HepG2 (cell line): ENCODE measurements at regions not wholly inside any gene's neighbourhood (a gene's known extent, or its start where the extent isn't known, plus 50 kb on each side); places are given as distances from the start of the nearest gene placed in this dataset.

Experiments used
- ATAC-seq: fragments of 200-7000 bp; cut with Tn5 transposase; 3 replicates; pipeline ENCODE4 v1.9.1; 2020; ENCODE audit warnings: mild to moderate bottlenecking, moderate library complexity
- BruUV-seq: library from RNA; stranded (reverse); fragments of 400-500 nt; replicated peaks from 2 replicates; lab custom pipeline; 2021; lab: Mats Ljungman, UMichigan
- CTCF ChIA-PET: fragments of 300-600 bp; formaldehyde crosslinking; extraction: SDS; loops from one replicate; lab custom pipeline; 2021; ENCODE audit warnings: low total read pairs, inconsistent platforms, low intra/inter-chr PET ratio; lab: Yijun Ruan, JAX
- POLR2A ChIA-PET: fragments of 350-600 bp; sonication (Branson Sonifier 250); formaldehyde crosslinking; loops from one replicate; lab custom pipeline; 2020; ENCODE audit warnings: antibody characterized with exemption, inconsistent platforms; lab: Yijun Ruan, JAX
- DNase-seq: peaks from one replicate; pipeline ENCODE4 v3.0.0-alpha.2; 2015; ENCODE audit warnings: low spot score
- FAIRE-seq: peaks from 3 replicates; lab custom pipeline; 2011; peaks lifted over from hg19 to GRCh38; lab: Jason Lieb, UNC
- H2AFZ ChIP-seq: one replicate; pipeline ENCODE4 v1.6.1; 2011; ENCODE audit warnings: low read length, inconsistent platforms
- H3K27ac ChIP-seq: fragments of 300-600 bp; 3 replicates; pipeline ENCODE4 v1.8.0; 2011; ENCODE audit warnings: mixed run types, mild to moderate bottlenecking, mixed read lengths, low read length, inconsistent platforms; ENCODE audit not compliant: insufficient read depth; ENCODE audit errors: extremely low read length
- H3K27me3 ChIP-seq, 2 experiments: fragments of 200-600 bp in 1 of 2; 2 replicates in 1 of 2; 3 replicates in 1 of 2; pipeline versions ENCODE4 v1.6.0 to v1.8.0; 2011; ENCODE audit warnings: low read length in 2 of 2, mild to moderate bottlenecking in 2 of 2, moderate library complexity in 2 of 2, inconsistent platforms in 1 of 2; ENCODE audit not compliant: insufficient read depth in 2 of 2, control insufficient read depth in 1 of 2
- H3K36me3 ChIP-seq, 2 experiments: fragments of 200-600 bp in 1 of 2; replicated peaks in 1 of 2; 2 replicates in 1 of 2; 3 replicates in 1 of 2; pipeline versions ENCODE4 v1.5.1 to v1.8.0; 2011; ENCODE audit warnings: low read length in 2 of 2, inconsistent platforms in 1 of 2; ENCODE audit not compliant: insufficient read depth in 2 of 2, control insufficient read depth in 1 of 2
- H3K4me1 ChIP-seq: 2 replicates; pipeline ENCODE4 v1.5.1; 2012; ENCODE audit warnings: low read length, inconsistent platforms; ENCODE audit not compliant: insufficient read depth
- H3K4me2 ChIP-seq: 2 replicates; pipeline ENCODE4 v1.6.0; 2011; ENCODE audit warnings: low read depth, low read length, inconsistent platforms
- H3K4me3 ChIP-seq, 3 experiments: fragments of 200-600 bp in 1 of 3; sonication (generic), shearing (Covaris generic) in 1 of 3; replicated peaks in 1 of 3; 2 replicates each; pipeline ENCODE4 v1.5.1; 2011 to 2016; ENCODE audit warnings: low read length in 3 of 3, inconsistent platforms in 2 of 3, low read depth in 2 of 3, mild to moderate bottlenecking in 2 of 3, control low read depth in 1 of 3, mixed read lengths in 1 of 3; ENCODE audit not compliant: insufficient read depth in 1 of 3
- H3K79me2 ChIP-seq: one replicate; pipeline ENCODE4 v1.6.1; 2011; ENCODE audit warnings: low read length, inconsistent platforms; ENCODE audit not compliant: insufficient read depth
- H3K9ac ChIP-seq: 2 replicates; pipeline ENCODE4 v1.6.0; 2011; ENCODE audit warnings: mild to moderate bottlenecking, low read depth, low read length, inconsistent platforms; ENCODE audit not compliant: insufficient read depth
- H3K9me3 ChIP-seq: 2 replicates; pipeline ENCODE4 v1.5.1; 2012; ENCODE audit warnings: mild to moderate bottlenecking, low read length
- H4K20me1 ChIP-seq: 2 replicates; pipeline ENCODE4 v1.6.0; 2011; ENCODE audit warnings: inconsistent platforms, mild to moderate bottlenecking, low read length, moderate library complexity; ENCODE audit not compliant: insufficient read depth
- ATF5 ChIP-seq: sonication (generic); formaldehyde crosslinking; IDR thresholded peaks from 2 replicates; pipeline ENCODE4 v1.4.0; 2020; ENCODE audit warnings: mild to moderate bottlenecking, low read depth, missing genetic modification reagents
- HMGXB4 ChIP-seq, 2 experiments: sonication (generic) in 1 of 2; formaldehyde crosslinking in 1 of 2; IDR thresholded peaks; 2 replicates each; pipeline versions ENCODE4 v1.4.0 to v1.6.1; 2018 to 2020; ENCODE audit warnings: missing genetic modification reagents in 2 of 2, borderline replicate concordance in 1 of 2, low read depth in 1 of 2, mild to moderate bottlenecking in 1 of 2, missing biosample characterization in 1 of 2
- KDM5B ChIP-seq: sonication (generic); formaldehyde crosslinking; IDR thresholded peaks from 2 replicates; pipeline ENCODE4 v1.4.0; 2020; ENCODE audit warnings: missing genetic modification reagents, mild to moderate bottlenecking, borderline replicate concordance
- NR2C2 ChIP-seq: sonication (generic); formaldehyde crosslinking; IDR thresholded peaks from 2 replicates; pipeline ENCODE4 v1.4.0; 2020; ENCODE audit warnings: missing genetic modification reagents, mild to moderate bottlenecking, moderate library complexity, borderline replicate concordance
- SP140L ChIP-seq: sonication (generic); formaldehyde crosslinking; IDR thresholded peaks from 2 replicates; pipeline ENCODE4 v1.4.0; 2020; ENCODE audit warnings: missing genetic modification reagents, borderline replicate concordance
- ZNF17 ChIP-seq: sonication (generic); formaldehyde crosslinking; IDR thresholded peaks from 2 replicates; pipeline ENCODE4 v1.5.0; 2020; ENCODE audit warnings: mild to moderate bottlenecking, missing genetic modification reagents
- ZNF703 ChIP-seq: sonication (generic); formaldehyde crosslinking; IDR thresholded peaks from 2 replicates; pipeline ENCODE4 v1.5.1; 2020; ENCODE audit warnings: missing genetic modification reagents, mild to moderate bottlenecking, moderate library complexity, borderline replicate concordance
- WGBS: methylation state at CpG from one replicate; pipeline ENCODE4 v1.1.6; 2017; ENCODE audit warnings: low lambda C conversion rate; 5-methylcytosine and 5-hydroxymethylcytosine counted together
- in situ Hi-C: cut with HindIII; loops from 2 replicates; pipeline ENCODE4 v1.10.0; 2017; ENCODE audit warnings: low pct_unique_long_range_greater_than_20kb; ENCODE audit not compliant: extremely low pct_ligation_motif_present
- intact Hi-C: fragments of 100-400 bp; cut with micrococcal nuclease; formaldehyde crosslinking; loops from one replicate; pipeline ENCODE4 v1.10.0; 2022; ENCODE audit not compliant: unreplicated experiment

DNA sequence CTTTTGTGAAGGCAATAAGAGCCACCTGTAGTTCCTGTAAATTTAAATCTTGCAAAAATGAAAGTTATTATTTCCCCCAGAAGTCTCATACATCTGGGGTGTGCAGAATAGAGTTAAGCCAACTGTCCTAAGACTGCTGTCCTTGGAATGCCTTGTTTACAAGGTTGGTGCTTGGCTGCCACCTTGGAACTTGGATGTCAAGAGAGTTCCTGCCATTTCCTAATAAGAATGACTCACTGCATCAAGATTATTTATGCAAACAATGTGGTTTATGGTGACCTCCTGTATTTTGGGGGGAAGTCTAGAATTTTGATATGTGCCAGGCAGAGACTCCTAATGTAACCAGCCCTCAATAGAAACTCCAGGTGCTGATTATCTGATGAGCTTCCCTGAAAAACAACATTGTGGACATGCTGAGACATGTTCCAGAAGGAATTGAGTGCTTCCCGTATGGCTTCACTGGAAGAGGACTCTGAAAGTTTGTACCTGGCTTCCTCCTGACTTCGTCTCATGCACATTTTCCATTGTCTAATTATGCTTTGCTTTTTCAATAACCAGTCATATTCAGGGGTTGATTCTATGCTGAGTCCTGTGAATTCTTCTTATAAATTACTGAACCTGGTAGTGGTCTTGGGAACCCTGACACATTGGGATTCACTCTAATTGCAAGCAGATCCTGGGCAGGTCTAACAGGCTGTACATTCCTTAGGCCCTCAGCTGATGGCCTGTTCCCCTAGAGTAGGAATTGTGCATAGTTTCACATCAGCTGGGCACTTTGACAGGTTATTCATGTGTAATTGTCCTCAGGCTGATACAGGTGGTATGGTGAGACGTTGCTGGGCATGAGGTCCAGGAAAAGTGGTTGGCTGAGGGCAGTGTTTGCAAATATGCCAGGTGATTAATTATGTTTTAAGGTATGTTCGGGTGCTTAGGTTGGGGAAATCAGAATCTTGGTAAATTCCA is 1370.7 kb upstream of the TMEM132C start:
- peaks cover 54% of the 10 kb centered on the region for H3K9me3 ChIP-seq
- intact Hi-C loops: no loop called here
- BruUV-seq: no TSS peak
- TF ChIP-seq SP140L: no peak
- no peak for TF ChIP-seq ZNF703 (CRISPR knock-in tag)
- no peak for TF ChIP-seq ZNF17 (CRISPR knock-in tag)
- TF ChIP-seq KDM5B (CRISPR knock-in tag): no peak
- TF ChIP-seq ATF5 (CRISPR knock-in tag): no peak
- no peak for TF ChIP-seq NR2C2 (CRISPR knock-in tag)
- no peak for TF ChIP-seq HMGXB4 (CRISPR knock-in tag; IDR thresholded peaks at IDR 0.05; ENCODE audit: borderline replicate concordance in 1 of 2, low read depth in 1 of 2)
- no peaks in the 10 kb centered on the region for H3K36me3 ChIP-seq
- no peak overlapping the region for H2AFZ ChIP-seq
- ChIA-PET POLR2A (no interaction called here), CTCF (no interaction called here)
- DNase-seq (no peak), ATAC-seq (no peak), FAIRE-seq (no peak)
- 2% methylated on average over 4 of the region's 4 CpGs for WGBS
- no peaks in the 10 kb centered on the region for H3K79me2 ChIP-seq
- no peaks in the 10 kb centered on the region for H3K27me3 ChIP-seq
- no peaks in the 10 kb centered on the region for H4K20me1 ChIP-seq
- H3K4me1 ChIP-seq: no peaks in the 10 kb centered on the region
- no peak overlapping the region for H3K4me2 ChIP-seq
- in situ Hi-C loops: no loop called here
- no peak overlapping the region for H3K27ac ChIP-seq
- H3K4me3 ChIP-seq: no peak overlapping the region
- H3K9ac ChIP-seq: no peak overlapping the region
